HG03565 (cell line): ENCODE measurements at regions not wholly inside any gene's neighbourhood (a gene's known extent, or its start where the extent isn't known, plus 50 kb on each side); places are given as distances from the start of the nearest gene placed in this dataset.

ENCODE experiments used
- ATAC-seq: cut with Tn5 transposase; IDR thresholded peaks from one replicate; pipeline ENCODE4 v1.9.1; 2021; ENCODE audit warnings: mild to moderate bottlenecking, moderate library complexity; ENCODE audit not compliant: unreplicated experiment

- no peak for ATAC-seq
Measured at GRCh38 chr9:89789922-89790510, 185.2 kb downstream of the GADD45G start.

- ATAC-seq = no peak
Measured at GRCh38 chr9:89790542-89791109, 185.8 kb downstream of the GADD45G start.

- no peak for ATAC-seq
Measured at GRCh38 chr9:89791754-89792153, 186.9 kb downstream of the GADD45G start.

- ATAC-seq = no peak
Measured at GRCh38 chr9:89792189-89793123, 187.6 kb downstream of the GADD45G start.

- ATAC-seq = no peak
Measured at GRCh38 chr9:89793124-89793495, 188.3 kb downstream of the GADD45G start.

GRCh38 chr9:89793551-89793950 is 188.7 kb downstream of the GADD45G start:
- no peak for ATAC-seq

GRCh38 chr9:89794918-89795317 is 190.1 kb downstream of the GADD45G start:
- ATAC-seq = no peak

GRCh38 chr9:89795538-89796195 is 190.9 kb downstream of the GADD45G start:
- no peak for ATAC-seq

GRCh38 chr9:89796606-89797005 is 191.8 kb downstream of the GADD45G start:
- ATAC-seq = no peak

- no peak for ATAC-seq
Measured at GRCh38 chr9:89797255-89797654, 192.4 kb downstream of the GADD45G start.

GRCh38 chr9:89797937-89798455 is 193.2 kb downstream of the GADD45G start:
- ATAC-seq = no peak

- no peak for ATAC-seq
Measured at GRCh38 chr9:89798547-89799120, 193.8 kb downstream of the GADD45G start.

GRCh38 chr9:89799221-89799620 is 194.4 kb downstream of the GADD45G start:
- ATAC-seq = no peak

- no peak for ATAC-seq
Measured at GRCh38 chr9:89799766-89800165, 195.0 kb downstream of the GADD45G start.

- no peak for ATAC-seq
Measured at GRCh38 chr9:89801341-89801740, 196.5 kb downstream of the GADD45G start.

GRCh38 chr9:89801742-89802670 is 197.2 kb downstream of the GADD45G start:
- no peak for ATAC-seq

GRCh38 chr9:89802781-89803355 is 198.1 kb downstream of the GADD45G start:
- no peak for ATAC-seq

GRCh38 chr9:89803403-89803802 is 198.6 kb downstream of the GADD45G start:
- no peak for ATAC-seq

- no peak for ATAC-seq
Measured at GRCh38 chr9:89804766-89805531, 200.1 kb downstream of the GADD45G start.
